GM12892 (cell line): ENCODE measurements at regions not wholly inside any gene's neighbourhood (a gene's known extent, or its start where the extent isn't known, plus 50 kb on each side); places are given as distances from the start of the nearest gene placed in this dataset.

ENCODE experiments used
- POLR2A ChIP-seq: IDR thresholded peaks from 2 replicates; pipeline ENCODE4 v1.6.1; 2011; ENCODE audit warnings: low read depth, low read length, control low read depth
- POLR2AphosphoS5 ChIP-seq: IDR thresholded peaks from 2 replicates; pipeline ENCODE4 v1.6.1; 2011; ENCODE audit warnings: low read depth, low read length, control low read depth

DNA sequence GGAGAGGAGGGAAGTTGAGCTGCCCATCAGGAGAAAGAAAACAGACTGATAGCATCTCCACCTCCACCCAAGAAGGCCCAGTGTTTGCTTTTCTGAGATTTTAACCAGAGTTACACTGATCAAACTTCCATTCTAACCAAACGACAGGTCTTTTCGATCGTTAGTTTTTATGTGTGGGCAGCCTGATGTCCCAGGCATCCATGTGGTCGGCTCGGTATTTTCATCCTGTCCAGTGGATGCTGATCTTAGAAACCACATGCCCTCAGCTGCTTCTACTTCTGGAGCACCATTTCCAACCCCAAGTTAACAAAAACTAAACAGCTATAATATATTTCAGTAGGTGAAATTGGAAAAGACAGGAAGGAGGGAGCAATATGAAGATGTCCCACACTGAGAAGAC lies 536.8 kb upstream of the JAG1 start:
- TF ChIP-seq POLR2AphosphoS5: no peak
- no peak for TF ChIP-seq POLR2A
